Ovary (tissue), 7 donors: ENCODE measurements at regions not wholly inside any gene's neighbourhood (a gene's known extent, or its start where the extent isn't known, plus 50 kb on each side); places are given as distances from the start of the nearest gene placed in this dataset.

Source experiments
- DNase-seq, 5 donors: peaks; one replicate each; pipeline ENCODE4 v3.0.0-alpha.2; 2019 to 2020
- H3K27ac ChIP-seq, 2 donors: fragments of 200-600 bp; one replicate each; pipeline versions ENCODE4 v1.5.1 to v1.8.0; 2019 to 2022
- H3K27me3 ChIP-seq: fragments of 200-600 bp; one replicate; pipeline ENCODE4 v1.8.0; 2022
- H3K36me3 ChIP-seq: fragments of 200-600 bp; sonication (generic); one replicate; pipeline ENCODE4 v1.5.1; 2019
- H3K4me1 ChIP-seq: one replicate; pipeline ENCODE4 v1.8.1; 2013; ENCODE audit warnings: mild to moderate bottlenecking, moderate library complexity; ENCODE audit not compliant: insufficient read depth
- H3K4me3 ChIP-seq: fragments of 200-600 bp; sonication (generic); one replicate; pipeline ENCODE4 v1.5.1; 2017
- H3K9me3 ChIP-seq, 2 donors: fragments of 200-600 bp in 1 of 2; sonication (generic) in 1 of 2; one replicate each; pipeline versions ENCODE4 v1.5.1 to v1.8.1; 2013 to 2019; ENCODE audit warnings: mild to moderate bottlenecking in 1 of 2, moderate library complexity in 1 of 2
- EP300 ChIP-seq: sonication (generic); formaldehyde crosslinking; IDR thresholded peaks from one replicate; pipeline ENCODE4 v1.6.1; 2017; ENCODE audit warnings: antibody characterized with exemption
- POLR2A ChIP-seq: fragments of 450-650 bp; IDR thresholded peaks from one replicate; pipeline ENCODE4 v1.6.1; 2017; ENCODE audit warnings: antibody characterized with exemption, mild to moderate bottlenecking, moderate library complexity
- WGBS, 3 donors: extraction: QIAGEN DNeasy Blood & Tissue Kit in 1 of 3; methylation state at CpG; one replicate each; pipeline versions ENCODE4 v1.1.5 to v1.1.7; 2013 to 2017; 5-methylcytosine and 5-hydroxymethylcytosine counted together
- intact Hi-C, 4 donors: fragments of 100-400 bp; cut with DNase I; formaldehyde crosslinking; loops; one replicate each; pipeline versions ENCODE4 v1.11.0 to v1.15.1; 2022 to 2023
- TF ChIP-seq, protein P1 (sequence below), 3 donors: fragments of 450-650 bp in 2 of 3; fragments of 200-600 bp in 1 of 3; IDR thresholded peaks; one replicate each; pipeline versions ENCODE4 v1.5.1 to v1.8.0; 2016 to 2022; ENCODE audit warnings: antibody characterized with exemption in 3 of 3, mild to moderate bottlenecking in 1 of 3
- donor health status: DM: no; HTN: no; CAD: no; lungs with moderate emphysema.
- donor health status: DM: no; HTN: no; CAD: no.
- donor health status: Bipolar disorder and iron deficiency.
- donor health status: DM: no; HTN: no; CAD: no.
- donor health status: DM: yes; HTN: yes; CAD: no.

DNA sequence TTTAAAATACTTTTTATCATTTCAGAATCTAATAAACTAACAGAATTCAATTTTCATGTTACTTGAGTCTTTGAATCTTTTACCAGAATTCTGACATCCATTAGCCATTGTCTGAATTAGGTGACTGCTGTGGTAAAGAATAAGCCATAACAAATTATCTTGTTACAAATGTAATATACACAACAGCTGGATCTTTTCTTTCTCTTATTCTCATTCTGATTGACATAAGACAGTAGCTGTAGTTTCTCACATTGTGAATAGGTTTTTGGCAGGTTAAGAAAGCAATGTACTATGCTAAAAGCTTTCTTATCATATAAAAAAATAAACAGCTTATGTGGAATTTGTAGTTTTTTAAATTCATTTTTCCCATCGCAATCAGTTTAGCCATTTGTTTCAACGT lies 734.0 kb upstream of the PCDH9 start:
- Histone ChIP-seq H3K27ac (no peak overlapping the region), H3K9me3 (no peaks in the 10 kb centered on the region), H3K27me3 (no peaks in the 10 kb centered on the region), H3K36me3 (no peaks in the 10 kb centered on the region), H3K4me1 (no peaks in the 10 kb centered on the region), H3K4me3 (no peak overlapping the region)
- 18 to 55% (median 28%) methylated on average over 2 of the region's 2 CpGs for WGBS, 3 donors
- no peak for DNase-seq
- intact Hi-C loops, result no loop called here
- TF ChIP-seq EP300, result no peak
- TF ChIP-seq, protein P1, sequence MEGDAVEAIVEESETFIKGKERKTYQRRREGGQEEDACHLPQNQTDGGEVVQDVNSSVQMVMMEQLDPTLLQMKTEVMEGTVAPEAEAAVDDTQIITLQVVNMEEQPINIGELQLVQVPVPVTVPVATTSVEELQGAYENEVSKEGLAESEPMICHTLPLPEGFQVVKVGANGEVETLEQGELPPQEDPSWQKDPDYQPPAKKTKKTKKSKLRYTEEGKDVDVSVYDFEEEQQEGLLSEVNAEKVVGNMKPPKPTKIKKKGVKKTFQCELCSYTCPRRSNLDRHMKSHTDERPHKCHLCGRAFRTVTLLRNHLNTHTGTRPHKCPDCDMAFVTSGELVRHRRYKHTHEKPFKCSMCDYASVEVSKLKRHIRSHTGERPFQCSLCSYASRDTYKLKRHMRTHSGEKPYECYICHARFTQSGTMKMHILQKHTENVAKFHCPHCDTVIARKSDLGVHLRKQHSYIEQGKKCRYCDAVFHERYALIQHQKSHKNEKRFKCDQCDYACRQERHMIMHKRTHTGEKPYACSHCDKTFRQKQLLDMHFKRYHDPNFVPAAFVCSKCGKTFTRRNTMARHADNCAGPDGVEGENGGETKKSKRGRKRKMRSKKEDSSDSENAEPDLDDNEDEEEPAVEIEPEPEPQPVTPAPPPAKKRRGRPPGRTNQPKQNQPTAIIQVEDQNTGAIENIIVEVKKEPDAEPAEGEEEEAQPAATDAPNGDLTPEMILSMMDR (IDR thresholded peaks at IDR 0.05), result no peak
- TF ChIP-seq POLR2A, result no peak

DNA sequence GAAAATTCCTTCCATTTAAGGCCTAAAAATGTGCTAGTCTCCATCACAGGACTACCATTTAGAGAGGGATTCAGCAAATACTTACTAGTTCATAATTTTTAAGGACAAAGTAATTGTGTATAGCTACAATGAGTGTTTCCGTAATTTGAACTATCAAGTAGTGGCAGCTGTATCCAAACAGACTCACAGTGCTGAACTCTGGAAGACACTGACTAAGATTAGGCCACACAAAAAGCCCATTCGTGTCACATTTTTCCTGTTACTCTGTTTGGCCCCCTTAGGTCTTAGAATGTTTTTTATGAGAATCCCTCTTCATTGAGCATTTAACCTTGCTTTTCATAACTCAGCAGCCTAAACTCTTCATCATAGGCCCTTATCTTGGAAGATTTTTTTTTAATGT lies 731.2 kb upstream of the PCDH9 start:
- no peak overlapping the region for H3K27ac ChIP-seq
- intact Hi-C loops, result no loop called here
- no peak overlapping the region for H3K4me3 ChIP-seq
- H3K4me1 ChIP-seq, result no peaks in the 10 kb centered on the region
- H3K9me3 ChIP-seq, result no peaks in the 10 kb centered on the region
- H3K36me3 ChIP-seq, result no peaks in the 10 kb centered on the region
- TF ChIP-seq POLR2A (no peak), EP300 (no peak)
- TF ChIP-seq, protein P1 (IDR thresholded peaks at IDR 0.05), result no peak
- WGBS, 3 donors, result 74 to 77% (median 75%) methylated on average over 2 of the region's 2 CpGs
- no peak for DNase-seq
- H3K27me3 ChIP-seq, result no peaks in the 10 kb centered on the region

DNA sequence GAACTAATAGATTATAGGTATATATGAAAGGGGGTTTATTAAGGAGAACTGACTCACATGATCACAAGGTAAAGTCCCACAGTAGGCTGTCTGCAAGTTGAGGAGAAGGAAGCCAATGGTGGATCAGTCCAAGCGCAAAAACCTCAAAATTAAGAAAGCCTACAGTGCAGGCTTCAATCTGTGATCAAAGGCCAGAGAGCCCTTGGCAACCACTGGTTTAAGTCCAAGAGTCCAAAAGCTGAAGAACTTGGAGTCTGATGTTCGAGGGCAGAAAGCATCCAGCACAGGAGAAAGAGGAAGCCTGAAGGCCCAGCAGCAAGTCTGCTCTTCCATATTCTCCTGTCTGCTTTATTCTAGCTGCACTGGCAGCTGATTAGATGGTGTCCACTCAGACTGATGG lies 721.3 kb upstream of the PCDH9 start:
- no peak for DNase-seq
- no peaks in the 10 kb centered on the region for H3K36me3 ChIP-seq
- no peaks in the 10 kb centered on the region for H3K4me1 ChIP-seq
- H3K27me3 ChIP-seq, result no peaks in the 10 kb centered on the region
- H3K9me3 ChIP-seq, result no peaks in the 10 kb centered on the region
- 84 to 88% (median 88%) methylated on average over 2 of the region's 2 CpGs for WGBS, 3 donors
- TF ChIP-seq, protein P1 (IDR thresholded peaks at IDR 0.05), result no peak
- TF ChIP-seq EP300, result no peak
- no peak for TF ChIP-seq POLR2A
- no peak overlapping the region for H3K4me3 ChIP-seq
- intact Hi-C loops, result no loop called here
- no peak overlapping the region for H3K27ac ChIP-seq

DNA sequence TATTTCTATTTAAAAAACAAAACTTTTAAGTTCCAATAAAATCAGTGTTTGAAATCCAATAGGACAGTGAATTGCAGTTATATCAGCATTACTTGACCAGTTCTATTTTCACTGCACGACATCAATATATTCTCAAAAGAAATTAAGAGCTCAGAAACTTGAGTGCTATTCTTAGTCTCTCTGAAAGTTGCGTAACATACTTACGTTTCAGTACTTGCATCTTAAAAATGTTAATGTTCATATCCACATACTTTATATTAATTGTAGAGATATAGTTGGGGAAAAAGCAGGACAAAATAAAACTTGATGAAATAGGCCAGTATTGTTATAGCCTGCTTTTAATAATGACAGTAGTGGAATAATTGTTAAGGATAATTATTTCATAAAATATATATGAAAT lies 720.5 kb upstream of the PCDH9 start:
- Histone ChIP-seq H3K4me1 (no peaks in the 10 kb centered on the region), H3K27ac (no peak overlapping the region), H3K36me3 (no peaks in the 10 kb centered on the region), H3K27me3 (no peaks in the 10 kb centered on the region), H3K9me3 (no peaks in the 10 kb centered on the region), H3K4me3 (no peak overlapping the region)
- intact Hi-C loops, result no loop called here
- no peak for TF ChIP-seq EP300
- TF ChIP-seq POLR2A, result no peak
- TF ChIP-seq, protein P1 (IDR thresholded peaks at IDR 0.05), result no peak
- no peak for DNase-seq
- WGBS, 3 donors, result 79 to 80% (median 80%) methylated on average over 3 of the region's 3 CpGs

DNA sequence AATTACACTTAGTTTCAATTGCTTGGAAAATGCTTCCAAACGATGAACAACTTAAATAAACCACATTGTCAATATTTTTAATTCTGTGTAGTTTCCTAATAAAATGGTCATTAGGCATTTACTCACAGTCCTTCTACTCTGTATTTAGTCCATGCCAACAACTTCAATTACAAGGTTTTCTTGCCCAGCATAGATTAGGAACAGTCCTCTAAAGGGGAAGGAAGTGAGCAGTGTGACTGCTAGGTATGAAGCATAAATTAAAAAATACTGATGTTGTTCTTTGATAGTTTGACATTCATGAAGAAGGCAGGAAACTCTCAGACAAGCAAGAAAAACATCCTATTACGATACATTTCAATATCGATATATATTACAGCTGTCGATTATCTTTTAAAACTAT lies 716.0 kb upstream of the PCDH9 start:
- Histone ChIP-seq H3K4me3 (no peak overlapping the region), H3K9me3 (no peaks in the 10 kb centered on the region), H3K27ac (no peak overlapping the region), H3K27me3 (no peaks in the 10 kb centered on the region), H3K36me3 (no peaks in the 10 kb centered on the region), H3K4me1 (no peaks in the 10 kb centered on the region)
- intact Hi-C loops, result no loop called here
- no peak for DNase-seq
- TF ChIP-seq, protein P1 (IDR thresholded peaks at IDR 0.05), result no peak
- no peak for TF ChIP-seq EP300
- TF ChIP-seq POLR2A, result no peak
- WGBS, 3 donors, result 75 to 85% (median 82%) methylated on average over 4 of the region's 4 CpGs
